Testis (tissue), 2 donors: ENCODE measurements at regions not wholly inside any gene's neighbourhood (a gene's known extent, or its start where the extent isn't known, plus 50 kb on each side); places are given as distances from the start of the nearest gene placed in this dataset.

Experiments used
- DNase-seq: peaks from one replicate; pipeline ENCODE4 v3.0.0-alpha.2; 2019
- H3K27ac ChIP-seq, 2 donors: fragments of 200-600 bp; sonication (generic); one replicate each; pipeline ENCODE4 v1.5.1; 2019
- H3K27me3 ChIP-seq: fragments of 200-600 bp; sonication (generic); one replicate; pipeline ENCODE4 v1.5.1; 2019
- H3K36me3 ChIP-seq: fragments of 200-600 bp; sonication (generic); one replicate; pipeline ENCODE4 v1.5.1; 2017; ENCODE audit warnings: low read depth; ENCODE audit errors: missing control alignments
- H3K4me1 ChIP-seq: fragments of 200-600 bp; sonication (generic); one replicate; pipeline ENCODE4 v1.5.1; 2019
- H3K4me3 ChIP-seq, 2 donors: fragments of 200-600 bp; sonication (generic); one replicate each; pipeline ENCODE4 v1.5.1; 2017 to 2019
- H3K9me3 ChIP-seq: fragments of 200-600 bp; sonication (generic); one replicate; pipeline ENCODE4 v1.5.1; 2017
- POLR2A ChIP-seq: fragments of 450-650 bp; IDR thresholded peaks from one replicate; pipeline ENCODE4 v1.6.1; 2017; ENCODE audit warnings: antibody characterized with exemption, mild to moderate bottlenecking, moderate library complexity
- WGBS, 2 donors: methylation state at CpG; one replicate each; pipeline ENCODE4 v1.1.5; 2018; 5-methylcytosine and 5-hydroxymethylcytosine counted together
- intact Hi-C: fragments of 100-400 bp; cut with DNase I; formaldehyde crosslinking; loops from one replicate; pipeline ENCODE4 v1.15.1; 2023; ENCODE audit warnings: low total_unique reads
- TF ChIP-seq, protein P1 (sequence below), 3 experiments: fragments of 450-650 bp in 2 of 3; fragments of 200-600 bp in 1 of 3; sonication (generic) in 1 of 3; IDR thresholded peaks; one replicate each; pipeline ENCODE4 v1.5.1; 2016 to 2019; ENCODE audit warnings: antibody characterized with exemption in 3 of 3, mild to moderate bottlenecking in 2 of 3, moderate library complexity in 1 of 3

DNA sequence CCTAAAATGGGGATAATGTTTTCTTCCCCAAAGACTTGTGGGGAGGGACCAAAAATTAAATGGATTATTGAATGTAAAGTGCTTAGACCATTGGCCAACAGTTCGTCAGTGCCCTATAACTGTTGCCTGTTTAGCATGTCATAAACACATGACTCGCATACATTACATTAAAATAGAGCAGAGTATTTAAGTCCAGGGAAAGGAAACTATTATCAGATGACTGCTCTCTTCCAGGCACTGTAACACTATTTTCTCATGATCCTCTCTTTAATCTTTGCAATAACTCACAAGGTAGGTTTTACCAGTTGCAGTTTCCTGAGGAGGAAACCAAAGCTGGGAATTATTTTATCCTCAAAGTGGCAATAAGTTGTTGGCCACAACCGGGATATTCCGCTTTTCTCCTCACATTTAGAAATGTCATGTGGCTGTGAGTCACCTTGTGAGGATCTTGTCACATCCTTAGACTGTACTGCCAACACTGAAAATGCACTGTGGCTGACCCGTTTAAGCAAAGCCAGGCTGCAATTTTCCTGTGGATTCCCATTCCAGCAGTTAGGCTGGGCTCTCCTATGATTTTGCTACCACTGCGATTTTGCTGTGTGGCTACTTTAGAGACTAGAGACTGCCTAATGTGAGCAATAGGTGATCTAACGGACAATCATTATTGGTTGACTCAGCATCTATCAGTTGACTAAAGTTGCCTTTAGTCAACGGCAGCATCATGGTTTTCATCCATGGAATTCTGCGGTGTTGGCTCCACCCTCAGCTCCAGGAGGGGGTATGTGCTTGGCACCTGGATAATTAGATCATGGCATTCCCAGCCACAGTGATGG lies 58.3 kb upstream of the DHX40 start:
- TF ChIP-seq, protein P1, sequence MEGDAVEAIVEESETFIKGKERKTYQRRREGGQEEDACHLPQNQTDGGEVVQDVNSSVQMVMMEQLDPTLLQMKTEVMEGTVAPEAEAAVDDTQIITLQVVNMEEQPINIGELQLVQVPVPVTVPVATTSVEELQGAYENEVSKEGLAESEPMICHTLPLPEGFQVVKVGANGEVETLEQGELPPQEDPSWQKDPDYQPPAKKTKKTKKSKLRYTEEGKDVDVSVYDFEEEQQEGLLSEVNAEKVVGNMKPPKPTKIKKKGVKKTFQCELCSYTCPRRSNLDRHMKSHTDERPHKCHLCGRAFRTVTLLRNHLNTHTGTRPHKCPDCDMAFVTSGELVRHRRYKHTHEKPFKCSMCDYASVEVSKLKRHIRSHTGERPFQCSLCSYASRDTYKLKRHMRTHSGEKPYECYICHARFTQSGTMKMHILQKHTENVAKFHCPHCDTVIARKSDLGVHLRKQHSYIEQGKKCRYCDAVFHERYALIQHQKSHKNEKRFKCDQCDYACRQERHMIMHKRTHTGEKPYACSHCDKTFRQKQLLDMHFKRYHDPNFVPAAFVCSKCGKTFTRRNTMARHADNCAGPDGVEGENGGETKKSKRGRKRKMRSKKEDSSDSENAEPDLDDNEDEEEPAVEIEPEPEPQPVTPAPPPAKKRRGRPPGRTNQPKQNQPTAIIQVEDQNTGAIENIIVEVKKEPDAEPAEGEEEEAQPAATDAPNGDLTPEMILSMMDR (IDR thresholded peaks at IDR 0.05) = no peak
- no peak for TF ChIP-seq POLR2A
- Histone ChIP-seq H3K27me3 (no peaks in the 10 kb centered on the region), H3K4me3 (no peak overlapping the region), H3K36me3 (no peaks in the 10 kb centered on the region), H3K4me1 (no peaks in the 10 kb centered on the region), H3K27ac (no peak overlapping the region), H3K9me3 (no peaks in the 10 kb centered on the region)
- intact Hi-C loops = no loop called here
- no peak for DNase-seq
- WGBS, 2 donors = 91 to 95% methylated on average over 9 of the region's 9 CpGs

- intact Hi-C loops = no loop called here
Measured at GRCh38 chr17:59508999-59509625, 56.3 kb upstream of the DHX40 start.

GRCh38 chr17:59510611-59511010 lies 54.8 kb upstream of the DHX40 start:
- Histone ChIP-seq H3K36me3 (no peaks in the 10 kb centered on the region), H3K9me3 (no peaks in the 10 kb centered on the region), H3K27ac (no peak overlapping the region), H3K27me3 (no peaks in the 10 kb centered on the region), H3K4me3 (no peak overlapping the region), H3K4me1 (peaks cover 22% of the 10 kb centered on the region)
- 76 to 81% methylated on average over 2 of the region's 2 CpGs for WGBS, 2 donors
- intact Hi-C loops = no loop called here
- no peak for TF ChIP-seq POLR2A
- no peak for DNase-seq

More at GRCh38 chr17:59508999-59509625, 56.3 kb upstream of the DHX40 start:
- no peaks in the 10 kb centered on the region for H3K9me3 ChIP-seq
- peaks cover 10% of the 10 kb centered on the region for H3K4me1 ChIP-seq
- H3K4me3 ChIP-seq = no peak overlapping the region
- no peaks in the 10 kb centered on the region for H3K27me3 ChIP-seq
- no peak for DNase-seq
- no peaks in the 10 kb centered on the region for H3K36me3 ChIP-seq
- WGBS, 2 donors = 86 to 95% methylated on average over 7 of the region's 7 CpGs
- TF ChIP-seq, protein P1 (IDR thresholded peaks at IDR 0.05) = no peak
- TF ChIP-seq POLR2A = no peak
- H3K27ac ChIP-seq = no peak overlapping the region

DNA sequence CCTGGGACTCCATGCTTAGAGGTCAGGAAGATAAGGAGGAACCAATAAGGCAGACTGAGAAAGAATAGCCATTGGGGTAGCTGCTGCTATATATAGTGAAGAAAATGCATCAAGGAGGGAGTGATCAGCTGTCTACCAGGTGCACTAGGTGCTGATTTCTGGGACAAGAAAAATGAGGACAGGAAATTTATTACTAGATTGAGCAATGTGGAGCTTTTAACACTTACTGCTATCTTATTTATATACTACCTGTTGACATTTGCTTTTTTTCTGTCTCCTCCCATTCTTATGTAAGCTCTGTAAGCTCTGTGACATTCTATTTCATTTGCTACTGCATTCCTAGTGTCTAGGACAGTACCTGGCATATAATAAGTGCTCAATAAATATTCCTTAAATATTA lies 53.7 kb upstream of the DHX40 start:
- TF ChIP-seq, protein P1 (IDR thresholded peaks at IDR 0.05) = no peak
- no peak for TF ChIP-seq POLR2A
- no peak for DNase-seq
- Histone ChIP-seq H3K27me3 (no peaks in the 10 kb centered on the region), H3K9me3 (no peaks in the 10 kb centered on the region), H3K27ac (no peak overlapping the region), H3K4me1 (peaks cover 22% of the 10 kb centered on the region), H3K36me3 (no peaks in the 10 kb centered on the region), H3K4me3 (no peak overlapping the region)
- intact Hi-C loops = no loop called here

DNA sequence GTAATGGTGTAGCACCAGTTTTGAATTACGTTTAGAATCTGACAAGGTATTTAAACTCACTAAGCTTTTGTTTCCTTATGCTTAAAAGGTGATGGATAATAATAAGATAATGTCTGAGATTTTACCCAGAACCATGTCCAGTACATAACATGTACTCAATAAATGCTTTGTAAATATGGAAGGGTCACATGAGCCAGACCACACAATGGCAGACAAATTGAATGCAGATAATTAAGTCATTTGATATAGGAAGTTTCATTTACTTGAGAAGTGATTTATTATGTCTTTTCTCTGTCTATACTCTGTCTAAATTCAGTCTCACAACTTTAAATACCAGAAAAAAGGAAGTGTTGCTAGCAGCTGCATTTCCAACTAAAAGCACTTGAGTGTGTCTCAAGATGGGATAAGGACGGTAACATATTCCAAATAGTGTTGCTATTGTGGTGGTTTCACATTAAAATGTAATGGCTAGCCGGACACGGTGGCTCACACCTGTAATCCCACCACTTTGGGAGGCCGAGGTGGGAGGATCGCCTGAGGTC lies 52.5 kb upstream of the DHX40 start:
- no peak for DNase-seq
- H3K27ac ChIP-seq = peak overlapping the region; percentile 63 to 70
- H3K4me1 ChIP-seq = peaks cover 22% of the 10 kb centered on the region
- H3K9me3 ChIP-seq = no peaks in the 10 kb centered on the region
- 92% methylated on average over 6 of the region's 6 CpGs for WGBS, 2 donors
- intact Hi-C loops = no loop called here
- H3K4me3 ChIP-seq = no peak overlapping the region
- no peaks in the 10 kb centered on the region for H3K36me3 ChIP-seq
- no peaks in the 10 kb centered on the region for H3K27me3 ChIP-seq
- TF ChIP-seq, protein P1 (IDR thresholded peaks at IDR 0.05) = no peak
- no peak for TF ChIP-seq POLR2A
